ENCODE measurements at regions not wholly inside any gene's neighbourhood (a gene's known extent, or its start where the extent isn't known, plus 50 kb on each side); places are given as distances from the start of the nearest gene placed in this dataset.

DNA sequence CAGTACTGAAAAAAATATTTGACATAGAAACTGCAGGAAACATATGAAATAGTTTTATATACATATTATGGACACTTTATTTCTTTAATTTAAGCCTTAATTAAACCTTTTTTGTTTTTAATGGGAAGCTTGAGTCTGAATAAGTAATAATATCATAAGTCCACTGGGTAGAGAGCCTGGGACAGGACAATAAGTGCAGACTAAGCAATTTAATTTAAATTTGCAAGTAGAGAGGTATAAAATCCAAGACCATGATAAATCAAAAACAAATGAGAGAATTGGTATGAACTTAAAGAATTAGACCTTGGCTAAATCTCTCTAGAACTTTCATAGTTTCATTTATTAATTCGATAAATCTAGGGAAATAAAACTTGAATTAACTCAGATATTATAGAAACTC lies 571.2 kb downstream of the ARAP2 start:
- TF ChIP-seq, protein P1, sequence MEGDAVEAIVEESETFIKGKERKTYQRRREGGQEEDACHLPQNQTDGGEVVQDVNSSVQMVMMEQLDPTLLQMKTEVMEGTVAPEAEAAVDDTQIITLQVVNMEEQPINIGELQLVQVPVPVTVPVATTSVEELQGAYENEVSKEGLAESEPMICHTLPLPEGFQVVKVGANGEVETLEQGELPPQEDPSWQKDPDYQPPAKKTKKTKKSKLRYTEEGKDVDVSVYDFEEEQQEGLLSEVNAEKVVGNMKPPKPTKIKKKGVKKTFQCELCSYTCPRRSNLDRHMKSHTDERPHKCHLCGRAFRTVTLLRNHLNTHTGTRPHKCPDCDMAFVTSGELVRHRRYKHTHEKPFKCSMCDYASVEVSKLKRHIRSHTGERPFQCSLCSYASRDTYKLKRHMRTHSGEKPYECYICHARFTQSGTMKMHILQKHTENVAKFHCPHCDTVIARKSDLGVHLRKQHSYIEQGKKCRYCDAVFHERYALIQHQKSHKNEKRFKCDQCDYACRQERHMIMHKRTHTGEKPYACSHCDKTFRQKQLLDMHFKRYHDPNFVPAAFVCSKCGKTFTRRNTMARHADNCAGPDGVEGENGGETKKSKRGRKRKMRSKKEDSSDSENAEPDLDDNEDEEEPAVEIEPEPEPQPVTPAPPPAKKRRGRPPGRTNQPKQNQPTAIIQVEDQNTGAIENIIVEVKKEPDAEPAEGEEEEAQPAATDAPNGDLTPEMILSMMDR (IDR thresholded peaks at IDR 0.05) = no peak
- no peak for TF ChIP-seq POLR2A (IDR thresholded peaks at IDR 0.05)
